GM12874 (cell line): ENCODE measurements at regions not wholly inside any gene's neighbourhood (a gene's known extent, or its start where the extent isn't known, plus 50 kb on each side); places are given as distances from the start of the nearest gene placed in this dataset.

ENCODE experiments used
- TF ChIP-seq, protein P1 (sequence below): IDR thresholded peaks from 2 replicates; pipeline ENCODE4 v1.5.1; 2011; ENCODE audit warnings: low read depth, mild to moderate bottlenecking, control low read depth, low read length, moderate library complexity; ENCODE audit not compliant: insufficient read depth

DNA sequence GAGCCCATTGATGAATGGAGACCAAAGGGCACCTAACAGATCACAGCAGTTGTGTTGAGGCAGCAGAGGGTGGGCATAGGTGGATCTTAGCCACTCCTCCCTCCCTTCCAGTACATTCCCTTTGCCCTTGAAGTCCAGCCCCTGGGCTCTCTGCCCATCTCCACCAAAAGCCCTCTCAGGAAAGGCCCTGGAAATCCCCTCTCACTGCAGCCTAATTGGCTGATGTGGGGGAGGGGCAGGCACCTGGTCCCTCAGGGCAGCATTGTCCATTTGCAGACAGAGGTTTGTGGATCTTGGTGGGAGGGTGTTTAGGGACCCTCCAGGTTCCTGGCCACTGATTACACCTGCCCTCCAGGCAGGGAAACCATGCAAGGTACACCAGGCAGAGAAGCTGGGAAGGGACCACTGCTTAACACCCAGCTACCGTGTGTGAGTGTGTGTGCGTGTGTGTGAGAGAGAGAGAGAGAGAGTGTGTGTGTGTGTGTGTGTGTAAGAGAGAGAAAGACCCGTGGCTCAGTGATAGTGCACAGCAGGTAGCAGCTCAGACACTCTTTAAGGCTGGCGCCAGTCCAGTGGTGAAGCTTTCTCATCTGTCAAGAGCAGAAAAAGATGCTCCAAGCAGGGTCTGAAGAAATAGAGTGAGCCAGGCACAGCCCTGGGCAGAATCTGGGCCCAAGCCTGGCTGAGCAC lies 71.1 kb downstream of the MATN1 start:
- TF ChIP-seq, protein P1, sequence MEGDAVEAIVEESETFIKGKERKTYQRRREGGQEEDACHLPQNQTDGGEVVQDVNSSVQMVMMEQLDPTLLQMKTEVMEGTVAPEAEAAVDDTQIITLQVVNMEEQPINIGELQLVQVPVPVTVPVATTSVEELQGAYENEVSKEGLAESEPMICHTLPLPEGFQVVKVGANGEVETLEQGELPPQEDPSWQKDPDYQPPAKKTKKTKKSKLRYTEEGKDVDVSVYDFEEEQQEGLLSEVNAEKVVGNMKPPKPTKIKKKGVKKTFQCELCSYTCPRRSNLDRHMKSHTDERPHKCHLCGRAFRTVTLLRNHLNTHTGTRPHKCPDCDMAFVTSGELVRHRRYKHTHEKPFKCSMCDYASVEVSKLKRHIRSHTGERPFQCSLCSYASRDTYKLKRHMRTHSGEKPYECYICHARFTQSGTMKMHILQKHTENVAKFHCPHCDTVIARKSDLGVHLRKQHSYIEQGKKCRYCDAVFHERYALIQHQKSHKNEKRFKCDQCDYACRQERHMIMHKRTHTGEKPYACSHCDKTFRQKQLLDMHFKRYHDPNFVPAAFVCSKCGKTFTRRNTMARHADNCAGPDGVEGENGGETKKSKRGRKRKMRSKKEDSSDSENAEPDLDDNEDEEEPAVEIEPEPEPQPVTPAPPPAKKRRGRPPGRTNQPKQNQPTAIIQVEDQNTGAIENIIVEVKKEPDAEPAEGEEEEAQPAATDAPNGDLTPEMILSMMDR: no peak

DNA sequence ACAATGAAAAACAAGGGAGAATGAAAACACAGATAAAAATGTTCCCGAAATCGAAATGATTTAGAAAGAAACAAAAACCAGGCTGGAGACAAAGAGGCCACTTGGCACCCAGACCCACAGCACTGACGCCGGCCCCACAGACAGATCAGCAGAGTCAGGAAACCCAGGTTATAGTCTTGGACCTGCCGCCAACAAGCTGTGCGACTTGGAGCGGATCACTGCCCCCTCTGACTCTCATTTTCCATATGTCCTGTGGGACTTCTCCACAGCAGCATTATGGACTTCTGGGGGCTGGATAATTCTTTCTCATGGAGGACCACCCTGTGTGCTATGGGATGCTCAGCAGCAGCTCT lies 72.4 kb downstream of the MATN1 start:
- TF ChIP-seq, protein P1: no peak

DNA sequence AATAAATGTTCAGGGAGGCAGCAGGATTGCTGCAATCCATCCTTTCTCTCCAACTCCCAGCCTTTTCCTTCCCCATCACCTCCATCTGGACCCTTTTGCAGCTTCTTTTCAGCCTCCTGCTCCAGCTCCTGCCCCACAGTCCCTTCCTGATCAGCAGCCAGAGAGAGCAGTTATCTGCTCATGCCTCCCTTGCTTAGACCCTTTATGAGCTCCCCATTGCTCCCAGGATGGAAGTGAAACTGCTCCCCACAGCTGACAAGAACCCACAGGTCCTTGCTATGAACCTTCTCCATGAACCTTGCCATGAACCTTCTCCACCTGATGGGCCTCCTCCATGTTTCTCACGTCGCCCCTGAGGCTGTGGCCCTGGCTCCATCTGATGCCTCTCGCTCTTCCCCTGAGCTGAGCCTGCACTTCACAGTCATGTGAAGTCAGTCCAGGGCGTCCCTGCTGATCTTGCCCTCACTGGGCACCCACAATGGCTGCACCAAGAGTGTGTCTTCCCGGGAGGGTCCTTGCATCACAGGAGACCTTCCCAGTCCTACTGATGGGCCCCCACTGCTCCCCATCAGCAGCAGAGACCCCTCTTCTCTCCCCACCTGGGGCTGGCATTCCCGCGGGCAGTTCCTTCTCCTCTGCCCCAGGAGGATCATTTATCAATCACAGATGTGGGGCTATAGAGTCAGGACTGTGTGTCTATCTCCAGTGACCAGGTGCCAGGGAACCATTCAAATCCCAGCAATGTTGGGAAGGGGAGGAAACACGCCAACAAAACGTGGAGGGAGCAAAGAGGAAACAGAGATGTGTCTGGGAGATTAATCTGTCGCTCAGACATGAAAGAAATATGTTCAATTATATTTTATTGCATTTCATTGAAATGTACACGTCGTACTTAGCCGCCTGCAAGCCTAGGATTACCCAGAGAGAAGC lies 73.1 kb downstream of the MATN1 start:
- TF ChIP-seq, protein P1: no peak

DNA sequence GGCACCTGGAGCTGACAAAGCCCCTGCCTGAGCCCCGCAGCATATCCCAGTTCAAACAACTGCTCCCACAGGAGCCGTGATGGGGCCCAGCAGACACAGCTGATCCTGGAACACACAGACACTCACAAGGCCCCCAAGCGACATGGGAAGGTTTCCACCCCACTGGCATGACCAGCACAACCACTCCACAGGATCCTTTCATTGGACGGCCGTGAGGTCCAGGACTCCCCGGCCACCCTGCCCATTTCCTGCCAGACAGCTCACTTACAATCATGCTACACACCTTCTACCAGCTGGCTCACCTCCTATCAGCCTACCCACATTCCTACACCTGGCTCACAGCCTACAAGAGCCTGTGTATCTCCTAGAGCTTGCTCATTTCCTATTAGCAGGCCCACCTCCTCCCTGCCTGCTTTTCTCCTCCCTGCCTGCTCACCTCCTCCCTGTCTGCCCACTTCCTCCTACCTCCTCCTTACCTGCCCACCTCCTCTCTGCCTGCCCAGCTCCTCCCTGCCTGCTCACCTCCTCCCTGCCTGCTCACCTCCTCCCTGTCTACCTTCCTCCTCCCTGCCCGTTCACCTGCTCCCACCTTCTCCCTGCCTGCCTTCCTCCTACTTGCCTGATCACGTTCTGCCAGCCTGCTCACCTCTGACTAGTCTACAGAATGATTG lies 73.9 kb downstream of the MATN1 start:
- TF ChIP-seq, protein P1: no peak

DNA sequence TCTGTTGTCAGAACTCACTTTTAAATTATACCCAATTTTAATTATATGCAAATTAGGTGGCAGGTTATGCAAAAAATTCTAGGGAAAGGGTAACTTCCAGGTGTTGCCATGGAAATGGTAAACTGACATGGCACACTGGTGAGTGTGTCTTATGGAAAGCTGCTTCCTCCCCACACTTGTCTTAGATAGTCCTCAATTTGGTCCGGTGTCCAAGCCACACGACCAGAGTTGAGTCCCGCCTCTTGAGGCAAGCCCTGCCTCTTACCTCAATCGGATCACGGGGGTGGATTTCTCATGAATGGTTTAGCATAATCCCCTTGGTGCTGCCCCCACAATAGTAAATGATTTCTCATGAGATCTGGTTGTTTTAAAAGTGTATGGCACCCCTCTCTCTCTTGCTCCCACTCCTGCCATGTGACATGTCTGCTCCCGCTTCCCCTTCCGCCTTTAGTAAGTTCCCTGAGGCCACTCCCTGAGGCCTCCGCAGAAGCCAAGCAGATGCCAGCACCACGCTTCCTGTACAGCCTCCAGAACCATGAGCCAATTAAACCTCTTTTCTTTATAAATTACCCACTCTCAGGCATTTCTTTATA lies 74.9 kb downstream of the MATN1 start:
- TF ChIP-seq, protein P1: no peak

DNA sequence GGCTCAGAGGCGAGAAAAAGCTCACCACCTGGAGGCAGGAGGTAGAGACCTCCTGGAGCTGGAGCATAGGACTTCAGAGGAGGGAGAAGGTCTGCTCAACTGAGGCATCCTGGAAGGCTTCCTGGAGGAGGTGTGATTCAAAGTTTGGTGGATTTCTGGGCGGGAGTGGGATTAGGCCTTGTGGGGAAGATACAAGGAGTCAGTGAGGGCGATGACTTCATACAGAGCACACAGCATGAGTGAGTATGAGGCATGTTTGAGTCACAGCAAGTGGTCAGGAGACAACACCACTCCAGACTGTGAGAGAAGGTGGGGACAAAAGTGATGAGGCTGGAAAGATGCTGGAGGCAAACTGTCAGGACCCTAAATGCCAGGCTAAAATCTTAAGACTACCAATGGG lies 77.6 kb downstream of the MATN1 start:
- TF ChIP-seq, protein P1: no peak
